H1 (cell line): ENCODE measurements at regions not wholly inside any gene's neighbourhood (a gene's known extent, or its start where the extent isn't known, plus 50 kb on each side); places are given as distances from the start of the nearest gene placed in this dataset.

Source experiments
- CEBPB ChIP-seq: IDR thresholded peaks from 2 replicates; pipeline ENCODE4 v1.6.1; 2012; ENCODE audit warnings: low read depth, low read length
- CHD1 ChIP-seq: IDR thresholded peaks from 2 replicates; pipeline ENCODE4 v1.6.1; 2012; ENCODE audit warnings: low read depth, low read length, improper control_type of control experiment
- RBBP5 ChIP-seq: IDR thresholded peaks from 2 replicates; pipeline ENCODE4 v1.7.1; 2012; ENCODE audit warnings: low read depth, mild to moderate bottlenecking, inconsistent platforms, low read length, moderate library complexity, borderline replicate concordance

- TF ChIP-seq RBBP5 (no peak), CHD1 (no peak), CEBPB (no peak)
Measured at GRCh38 chrX:7596822-7597221, 246.1 kb upstream of the VCX start (continued).
